ENCODE measurements at regions not wholly inside any gene's neighbourhood (a gene's known extent, or its start where the extent isn't known, plus 50 kb on each side); places are given as distances from the start of the nearest gene placed in this dataset.
"Not testable (repeated sequence)": the region's sequence is repeated elsewhere in the genome, so short reads cannot be mapped to it uniquely, and the experiment has no call there.

DNA sequence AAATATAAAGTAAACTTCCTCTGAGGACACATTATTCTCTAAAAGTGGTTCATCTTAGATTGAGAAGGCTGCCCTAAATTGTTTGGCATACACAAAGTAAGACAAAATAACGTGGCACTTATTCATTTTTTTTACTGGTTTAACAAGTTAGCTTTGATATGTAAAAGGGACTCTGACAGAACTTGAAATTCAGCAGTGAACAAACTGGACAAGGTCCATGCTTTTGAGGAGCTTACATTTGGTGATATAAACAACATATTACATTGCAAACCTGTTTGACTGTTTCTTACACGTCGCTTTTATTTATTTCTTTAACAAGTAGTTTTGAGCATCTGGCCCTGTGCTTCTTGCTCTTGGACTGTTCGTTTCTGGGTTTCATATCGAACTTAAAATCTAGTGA, 253.1 kb upstream of the POM121L12 start:
- DNase-seq (ENCODE audit: extremely low read depth in 1 of 2, low read depth in 1 of 2) = no peak

DNA sequence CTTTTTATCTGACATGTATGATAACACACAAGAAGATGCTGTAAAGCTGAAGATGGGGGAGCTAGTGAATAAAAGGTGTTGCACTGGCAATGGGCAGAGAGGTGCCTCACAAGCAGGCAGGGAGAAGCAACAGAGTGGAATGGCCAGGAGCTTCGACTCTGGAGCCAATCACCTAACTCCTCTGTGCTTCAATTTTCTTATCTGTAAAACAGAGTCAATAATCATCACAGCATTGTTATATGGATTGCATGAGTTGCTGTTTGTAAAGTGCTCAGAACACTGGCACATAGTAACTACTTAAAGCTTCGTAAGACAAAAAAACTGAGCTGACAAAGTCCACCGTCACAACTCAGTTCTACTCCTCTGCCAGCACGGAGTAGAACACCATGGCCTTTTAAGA, 254.2 kb upstream of the POM121L12 start:
- no peak for DNase-seq (ENCODE audit: extremely low read depth in 1 of 2, low read depth in 1 of 2)

DNA sequence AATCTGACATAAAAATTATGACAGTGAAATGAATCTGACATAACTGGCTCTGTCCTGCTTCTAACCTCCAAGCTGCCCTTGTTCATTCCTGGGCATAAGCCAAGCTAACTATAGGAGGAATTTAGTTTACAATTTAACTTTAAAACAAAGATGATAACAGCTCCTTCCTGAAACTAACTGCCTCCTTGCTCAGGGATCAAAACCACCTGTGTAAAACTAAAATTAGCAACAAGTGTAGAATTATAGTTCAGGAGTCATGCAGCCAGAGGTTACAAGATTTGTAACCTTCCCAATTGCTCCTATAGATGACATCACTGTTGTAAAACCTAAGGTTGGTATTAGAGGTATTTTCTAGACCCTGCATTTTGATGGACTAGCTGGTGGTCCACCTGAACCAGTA, 256.4 kb upstream of the POM121L12 start:
- no peak for DNase-seq (ENCODE audit: extremely low read depth in 1 of 2, low read depth in 1 of 2)

DNA sequence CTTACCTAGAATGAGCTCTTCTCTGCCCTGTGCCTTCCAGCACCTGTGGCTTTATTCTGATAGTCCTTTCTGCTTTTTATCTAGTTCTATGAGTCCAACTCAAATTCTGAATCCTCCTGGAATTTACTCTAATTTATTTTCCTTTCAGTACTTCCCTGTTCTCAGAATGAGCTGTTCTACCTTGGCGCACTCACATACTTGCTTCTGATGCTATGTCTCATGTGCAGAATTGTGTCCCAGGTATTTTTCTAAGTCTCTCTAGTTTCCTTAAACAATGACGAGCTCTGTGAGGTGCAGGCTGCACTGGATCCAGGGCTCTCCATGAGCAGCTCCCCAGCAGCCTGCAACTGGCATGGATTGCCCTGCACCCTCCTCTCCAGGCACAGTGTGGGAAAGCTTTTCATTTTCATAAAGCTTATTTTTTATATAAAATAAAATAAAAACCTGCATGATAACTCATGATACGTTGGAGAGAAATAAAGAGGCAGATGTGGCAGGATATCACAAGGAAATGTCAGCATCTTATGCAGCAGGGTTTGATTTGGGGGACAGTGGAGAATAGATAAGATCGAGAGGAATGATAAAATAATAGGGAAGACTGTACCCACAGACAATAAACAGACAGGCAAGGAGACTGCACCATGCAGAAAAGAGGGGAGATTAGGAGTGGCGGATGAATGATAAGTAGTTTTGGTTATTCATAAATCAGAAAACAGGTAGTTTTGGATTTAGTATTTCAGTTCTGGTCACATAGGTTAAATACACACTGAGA, 258.2 kb upstream of the POM121L12 start:
- DNase-seq (ENCODE audit: extremely low read depth in 1 of 2, low read depth in 1 of 2) = no peak

DNA sequence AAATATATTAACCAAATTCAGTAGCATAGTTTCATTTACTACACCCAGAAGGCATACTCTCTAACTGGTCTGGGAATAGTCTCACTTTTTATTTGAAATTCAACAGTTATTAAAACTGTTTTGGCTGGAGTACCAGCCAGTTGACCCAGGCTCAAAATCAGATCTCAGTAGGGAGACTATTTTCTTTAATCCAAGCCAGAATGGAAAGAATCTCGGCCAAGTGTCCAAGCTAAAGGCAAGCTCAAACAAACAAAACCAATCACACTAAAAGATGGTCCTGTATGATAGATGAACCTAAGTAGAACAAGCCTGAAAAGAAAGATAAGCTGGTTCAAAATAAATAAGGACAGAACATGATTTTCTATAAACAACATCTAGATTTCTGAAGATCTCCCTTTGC, 259.6 kb upstream of the POM121L12 start:
- no peak for DNase-seq (ENCODE audit: extremely low read depth in 1 of 2, low read depth in 1 of 2)

- DNase-seq (ENCODE audit: extremely low read depth in 1 of 2, low read depth in 1 of 2) = no peak
These were observed 264.3 kb upstream of the POM121L12 start for GRCh38 chr7:52771177-52771576.

DNA sequence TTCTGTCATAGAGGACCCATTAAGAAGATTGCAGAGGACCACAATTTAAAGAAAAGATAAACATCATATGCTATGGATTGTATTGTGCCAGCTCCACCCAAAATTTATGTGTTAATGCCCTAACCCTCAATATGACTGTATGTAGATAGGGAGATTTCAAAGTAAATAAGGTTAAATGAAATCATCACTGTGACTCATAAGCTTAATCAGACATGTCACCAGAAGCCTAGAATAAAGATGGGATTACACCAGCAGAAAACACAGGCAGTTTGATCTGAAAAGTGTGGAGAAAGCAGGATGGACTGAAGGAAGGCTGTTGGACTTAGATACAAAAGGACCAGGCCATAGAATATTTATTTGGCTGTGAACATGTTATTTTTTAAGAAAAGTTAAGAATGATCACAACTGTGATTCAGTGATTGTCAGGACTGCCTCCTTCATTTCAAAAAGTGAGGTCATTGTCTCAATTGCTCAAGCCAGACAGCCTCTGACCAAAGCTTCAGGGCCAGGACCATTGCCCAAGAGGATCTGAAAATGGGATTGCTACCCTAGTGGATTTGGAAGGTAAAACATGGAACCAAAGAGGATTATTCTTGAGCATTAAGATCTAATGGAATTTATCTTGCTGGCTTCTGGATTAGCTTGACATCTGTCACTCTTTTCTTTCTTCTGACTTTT, 270.8 kb upstream of the POM121L12 start:
- DNase-seq (ENCODE audit: extremely low read depth in 1 of 2, low read depth in 1 of 2) = no peak

DNA sequence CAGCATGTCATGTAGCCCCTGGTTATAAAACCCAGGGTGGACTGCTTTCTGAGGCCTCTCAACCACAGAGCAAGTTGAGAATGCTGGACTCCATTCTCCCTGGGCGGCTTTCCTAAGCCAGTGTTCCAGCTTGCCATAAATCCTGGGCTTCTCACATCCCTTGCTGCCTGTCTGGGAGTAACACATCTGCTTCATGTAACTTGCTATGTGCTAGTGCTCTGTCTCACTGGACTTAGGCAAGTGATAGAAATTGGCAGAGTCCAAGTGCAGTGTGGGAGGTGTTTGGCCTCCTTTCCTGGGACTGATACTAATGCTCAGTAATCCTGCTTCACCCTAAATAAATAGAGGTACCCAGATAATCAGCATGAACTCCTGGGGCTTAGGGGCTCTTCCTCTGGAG, 277.1 kb upstream of the POM121L12 start:
- DNase-seq (ENCODE audit: extremely low read depth in 1 of 2, low read depth in 1 of 2) = no peak

- DNase-seq (ENCODE audit: extremely low read depth in 1 of 2, low read depth in 1 of 2) = no peak
These were observed 281.6 kb upstream of the POM121L12 start for GRCh38 chr7:52753855-52754254.

GRCh38 chr7:52752891-52753290, 282.5 kb upstream of the POM121L12 start:
- DNase-seq (ENCODE audit: extremely low read depth in 1 of 2, low read depth in 1 of 2) = no peak

GRCh38 chr7:52749880-52750279, 285.6 kb upstream of the POM121L12 start:
- no peak for DNase-seq (ENCODE audit: extremely low read depth in 1 of 2, low read depth in 1 of 2)

DNA sequence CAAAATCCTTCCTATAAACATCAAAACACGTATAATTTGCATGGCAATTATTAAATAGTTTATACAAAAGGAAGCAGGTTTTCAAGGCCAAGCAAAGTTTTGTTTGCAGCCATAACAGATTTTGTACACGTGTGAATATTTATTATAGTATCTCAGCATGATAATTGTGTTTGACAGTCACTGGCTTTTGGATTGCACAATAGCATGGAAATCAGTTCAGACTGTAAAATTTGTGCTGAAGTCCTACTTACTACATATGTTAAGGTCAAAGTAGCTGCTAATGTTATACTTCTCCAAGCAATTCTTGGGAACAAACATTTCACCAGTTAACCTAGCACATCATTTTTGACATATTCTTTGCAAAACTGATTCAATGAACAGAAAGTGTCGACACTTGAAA, 287.6 kb upstream of the POM121L12 start:
- DNase-seq (ENCODE audit: extremely low read depth in 1 of 2, low read depth in 1 of 2) = no peak

DNA sequence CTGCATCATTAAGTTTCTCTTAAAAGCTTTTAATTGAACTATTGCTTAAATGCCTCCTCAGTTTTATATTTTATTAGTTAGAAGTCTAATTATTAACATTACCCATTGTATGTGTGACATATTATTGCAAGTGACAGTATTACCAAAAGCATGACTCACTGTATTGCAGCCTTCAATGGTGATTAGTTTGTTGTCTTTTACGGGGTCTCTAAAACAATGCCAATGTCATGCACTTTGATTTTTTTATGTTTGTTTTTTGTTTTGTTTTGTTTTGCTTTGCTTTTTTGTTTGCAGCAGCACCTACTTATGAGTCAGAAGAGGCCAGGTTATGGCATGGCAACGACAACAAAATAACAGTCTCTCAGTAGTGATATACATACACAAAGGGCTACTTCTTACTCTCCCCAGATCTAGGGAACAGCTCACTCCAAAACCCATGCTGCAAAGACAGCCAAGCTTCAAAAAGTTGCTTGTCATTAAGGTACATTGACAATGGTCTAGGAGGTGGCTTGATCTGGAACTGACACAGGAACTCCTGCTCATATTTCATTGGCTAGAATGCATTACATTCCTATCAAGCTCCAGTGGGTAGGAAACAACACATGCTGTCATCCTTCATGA, 293.7 kb upstream of the POM121L12 start:
- no peak for DNase-seq (ENCODE audit: extremely low read depth in 1 of 2, low read depth in 1 of 2)

DNA sequence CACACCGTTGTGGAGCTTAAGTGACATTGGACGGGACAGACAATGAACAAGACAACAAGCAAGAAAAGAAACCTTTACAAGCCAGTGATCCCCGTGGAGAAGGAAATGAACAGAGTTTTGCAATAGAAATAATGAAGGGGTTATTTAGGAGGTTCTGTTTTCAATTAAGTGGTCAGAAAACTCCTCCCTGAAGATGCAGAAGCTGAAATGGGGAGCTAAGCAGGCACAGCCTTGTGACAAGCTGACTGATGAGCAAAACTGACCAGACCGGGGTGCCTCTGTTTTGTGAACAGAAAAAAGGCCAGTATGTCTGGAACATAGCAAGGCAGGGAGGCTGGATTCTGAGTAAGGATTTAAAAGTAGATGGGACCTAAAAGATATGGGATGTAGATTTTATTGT, 299.8 kb upstream of the POM121L12 start:
- DNase-seq (ENCODE audit: extremely low read depth in 1 of 2, low read depth in 1 of 2) = no peak

DNA sequence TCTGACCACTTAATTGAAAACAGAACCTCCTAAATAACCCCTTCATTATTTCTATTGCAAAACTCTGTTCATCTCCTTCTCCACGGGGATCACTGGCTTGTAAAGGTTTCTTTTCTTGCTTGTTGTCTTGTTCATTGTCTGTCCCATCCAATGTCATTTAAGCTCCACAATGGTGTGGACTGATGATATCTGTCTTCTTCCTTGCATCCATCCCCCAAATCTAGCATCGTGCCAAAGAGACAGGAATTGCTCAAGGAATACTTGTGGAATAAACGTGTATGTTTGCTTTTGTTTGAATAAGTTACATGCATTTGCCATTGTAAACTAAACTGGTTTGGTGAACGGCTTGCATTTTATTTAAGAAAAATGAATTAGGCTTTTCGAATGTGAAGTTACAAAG, 306.8 kb upstream of the POM121L12 start:
- DNase-seq (ENCODE audit: extremely low read depth in 1 of 2, low read depth in 1 of 2) = not testable (repeated sequence)

- DNase-seq (ENCODE audit: extremely low read depth in 1 of 2, low read depth in 1 of 2) = no peak
These were observed 307.8 kb upstream of the POM121L12 start for GRCh38 chr7:52727632-52728031.

DNA sequence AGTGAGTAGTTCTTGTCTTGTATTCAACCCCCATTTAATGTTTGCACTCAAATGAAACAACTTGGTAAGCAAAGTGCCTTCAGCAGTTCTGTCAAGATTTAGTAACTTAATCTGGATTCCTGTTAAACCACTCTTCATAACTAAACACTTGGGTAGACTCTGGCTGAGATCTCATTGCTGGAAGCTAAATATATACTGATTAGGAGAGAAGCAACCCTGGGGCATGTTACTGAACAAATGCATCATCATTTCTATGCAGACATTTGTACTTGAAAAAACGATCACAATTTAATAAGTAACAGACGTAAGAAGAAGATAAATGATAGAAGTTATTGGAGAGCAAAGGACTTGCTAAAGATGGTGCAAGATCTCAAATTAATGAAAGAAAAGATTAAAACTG, 308.4 kb upstream of the POM121L12 start:
- no peak for DNase-seq (ENCODE audit: extremely low read depth in 1 of 2, low read depth in 1 of 2)

GRCh38 chr7:52726493-52726892, 308.9 kb upstream of the POM121L12 start:
- no peak for DNase-seq (ENCODE audit: extremely low read depth in 1 of 2, low read depth in 1 of 2)

GRCh38 chr7:52723606-52724005, 311.8 kb upstream of the POM121L12 start:
- DNase-seq (ENCODE audit: extremely low read depth in 1 of 2, low read depth in 1 of 2) = no peak

GRCh38 chr7:52720856-52721255, 314.6 kb upstream of the POM121L12 start:
- no peak for DNase-seq (ENCODE audit: extremely low read depth in 1 of 2, low read depth in 1 of 2)

- no peak for DNase-seq (ENCODE audit: extremely low read depth in 1 of 2, low read depth in 1 of 2)
These were observed 315.8 kb upstream of the POM121L12 start for GRCh38 chr7:52719677-52720076.

GRCh38 chr7:52715701-52716100, 319.7 kb upstream of the POM121L12 start:
- no peak for DNase-seq (ENCODE audit: extremely low read depth in 1 of 2, low read depth in 1 of 2)
